Stimulated activated CD8-positive, alpha-beta memory T cell treated with anti-CD3 and anti-CD28 coated beads, Interleukin-15, amount 100 ng/mL, for 1 hour (primary cell): ENCODE measurements at regions not wholly inside any gene's neighbourhood (a gene's known extent, or its start where the extent isn't known, plus 50 kb on each side); places are given as distances from the start of the nearest gene placed in this dataset.
"Not testable (repeated sequence)": the region's sequence is repeated elsewhere in the genome, so short reads cannot be mapped to it uniquely, and the experiment has no call there.

Source experiments
- DNase-seq: peaks from one replicate; pipeline ENCODE4 v3.0.0-alpha.2; 2020; ENCODE audit warnings: low read depth

DNA sequence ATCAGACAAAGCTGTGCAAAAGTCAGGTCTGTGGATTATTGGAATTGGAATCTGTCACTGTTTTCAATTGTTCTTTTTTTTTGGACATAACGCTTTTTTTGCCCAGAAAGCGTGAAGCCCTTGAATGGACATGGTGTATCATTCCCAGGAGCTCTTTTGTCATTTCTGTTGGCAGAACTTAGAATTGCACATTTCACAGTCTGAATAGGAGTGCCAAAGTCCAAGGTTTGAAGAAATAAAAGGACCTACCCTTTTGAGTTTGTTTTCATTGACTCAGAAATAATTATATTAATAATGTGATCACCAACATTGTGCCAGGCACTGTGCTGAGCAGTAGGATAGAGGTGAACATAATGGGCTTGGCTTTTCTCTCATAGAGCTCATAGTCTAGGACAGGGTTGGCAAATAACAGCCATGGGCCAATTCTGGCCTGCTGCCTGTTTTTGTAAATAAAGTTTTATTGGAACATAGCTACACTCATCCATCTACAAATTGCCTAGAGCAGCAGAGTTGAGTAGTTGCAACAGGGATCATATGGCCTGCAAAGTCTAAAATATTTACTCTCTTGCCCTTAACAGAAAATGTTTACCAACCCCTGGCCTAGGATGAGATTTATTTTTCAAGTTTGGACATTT, 62.6 kb upstream of the ATXN1 start:
- no peak for DNase-seq

DNA sequence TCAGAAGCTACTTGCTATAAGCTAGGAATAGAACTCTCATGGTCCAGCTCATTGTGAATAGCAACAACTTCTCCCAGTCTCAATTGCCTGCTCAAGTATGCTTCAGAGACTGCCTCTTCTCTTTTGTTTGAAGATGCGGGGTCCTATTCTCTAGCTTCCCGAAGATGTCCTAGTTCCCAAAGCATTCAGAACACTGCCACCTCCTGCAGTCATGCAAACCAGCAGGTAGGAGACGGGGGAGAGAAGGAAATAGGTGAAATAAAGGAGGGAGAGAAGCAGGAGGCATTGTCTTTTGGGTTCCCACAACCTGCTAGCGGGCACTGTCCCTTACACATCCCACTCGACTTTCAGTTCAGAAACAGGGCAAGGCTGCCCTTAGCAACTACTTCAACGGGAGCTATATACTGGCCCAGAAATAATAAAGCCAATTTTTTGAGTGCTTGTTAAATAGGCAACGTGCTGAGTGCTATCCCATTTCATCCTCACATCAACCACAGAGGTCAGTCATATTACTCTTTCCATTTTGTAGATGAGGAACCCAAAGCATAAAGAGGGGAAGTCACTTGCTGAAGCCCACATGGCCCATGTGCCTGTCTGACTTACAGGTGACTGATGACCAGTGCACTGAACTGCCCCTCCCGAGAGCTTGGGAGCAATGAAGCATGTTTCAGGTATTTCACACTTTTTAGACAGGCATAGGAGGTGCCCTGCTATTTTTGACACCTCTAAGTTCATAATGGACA, 61.9 kb upstream of the ATXN1 start:
- DNase-seq, result no peak

DNA sequence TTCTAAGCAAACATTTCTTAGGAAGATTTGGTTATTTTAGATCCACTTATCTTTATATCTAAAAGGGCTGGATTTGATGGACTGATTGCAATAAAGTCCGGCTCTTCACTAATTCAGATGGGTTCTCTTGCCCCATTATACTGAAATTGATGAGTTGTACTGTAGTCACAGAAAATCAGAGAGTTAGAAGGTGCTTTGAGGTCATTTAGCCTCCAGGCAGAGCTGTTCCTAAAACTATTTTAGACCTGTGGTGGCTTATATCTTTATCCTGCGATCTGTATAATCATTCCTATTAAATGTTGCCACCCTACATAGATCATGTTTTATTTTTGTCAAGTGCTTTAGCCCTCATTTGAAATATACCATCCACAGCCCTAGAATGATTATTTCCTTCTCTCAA, 61.3 kb upstream of the ATXN1 start:
- DNase-seq, result no peak

DNA sequence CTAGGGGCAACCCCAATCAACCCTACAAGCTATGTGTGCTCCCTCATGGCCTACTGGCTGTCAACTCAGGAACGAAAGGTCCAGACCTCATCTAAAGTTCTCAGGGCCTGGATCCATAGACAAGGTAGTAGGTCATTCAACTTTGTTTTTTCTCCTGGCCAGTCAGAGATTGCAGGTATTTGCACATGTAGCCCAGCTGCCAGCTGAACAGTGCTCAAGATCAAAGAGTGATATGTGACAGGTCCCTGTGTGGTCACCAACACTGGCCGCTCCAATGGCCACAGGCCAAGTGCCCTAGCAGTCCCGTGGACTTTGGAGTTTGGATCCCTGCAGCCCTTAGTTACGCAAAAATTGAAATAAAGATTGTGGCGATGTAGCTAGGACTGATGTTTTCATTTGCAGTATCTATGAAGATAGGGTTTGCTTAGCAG, 60.6 kb upstream of the ATXN1 start:
- DNase-seq, result no peak

DNA sequence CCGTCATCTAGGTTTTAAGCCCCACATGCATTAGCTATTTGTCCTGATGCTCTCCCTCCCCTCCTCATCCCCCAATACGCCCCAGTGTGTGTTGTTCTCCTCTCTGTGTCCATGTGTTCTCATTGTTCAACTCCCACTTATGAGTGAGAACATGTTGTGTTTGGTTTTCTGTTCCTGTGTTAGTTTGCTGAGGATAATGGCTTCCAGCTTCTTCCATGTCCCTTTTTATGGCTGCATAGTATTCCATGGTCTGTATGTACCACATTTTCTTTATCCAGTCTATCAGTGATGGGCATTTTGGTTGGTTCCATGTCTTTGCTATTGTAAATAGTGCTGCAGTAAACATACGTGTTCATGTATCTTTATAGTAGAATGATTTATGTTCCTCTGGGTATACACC, 59.0 kb upstream of the ATXN1 start:
- not testable (repeated sequence) for DNase-seq

DNA sequence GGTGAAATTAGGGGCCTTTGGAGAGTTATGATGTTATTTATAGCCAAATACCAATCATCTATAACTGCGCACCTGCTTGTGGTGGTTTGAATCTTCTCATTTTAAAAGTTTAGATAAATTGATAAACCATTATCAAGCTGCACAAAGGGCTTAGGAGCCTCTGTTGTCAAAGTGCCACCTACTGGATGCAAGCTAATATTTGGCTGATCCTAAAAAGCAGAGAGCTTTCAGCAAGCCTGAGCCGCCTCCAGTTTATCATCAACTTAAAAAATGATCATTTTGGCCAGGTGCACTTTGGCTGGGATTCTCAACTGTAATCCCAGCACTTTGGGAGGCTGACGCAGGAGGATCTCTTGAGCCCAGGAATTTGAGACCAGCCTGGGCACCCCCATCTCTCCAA, 58.5 kb upstream of the ATXN1 start:
- no peak for DNase-seq

DNA sequence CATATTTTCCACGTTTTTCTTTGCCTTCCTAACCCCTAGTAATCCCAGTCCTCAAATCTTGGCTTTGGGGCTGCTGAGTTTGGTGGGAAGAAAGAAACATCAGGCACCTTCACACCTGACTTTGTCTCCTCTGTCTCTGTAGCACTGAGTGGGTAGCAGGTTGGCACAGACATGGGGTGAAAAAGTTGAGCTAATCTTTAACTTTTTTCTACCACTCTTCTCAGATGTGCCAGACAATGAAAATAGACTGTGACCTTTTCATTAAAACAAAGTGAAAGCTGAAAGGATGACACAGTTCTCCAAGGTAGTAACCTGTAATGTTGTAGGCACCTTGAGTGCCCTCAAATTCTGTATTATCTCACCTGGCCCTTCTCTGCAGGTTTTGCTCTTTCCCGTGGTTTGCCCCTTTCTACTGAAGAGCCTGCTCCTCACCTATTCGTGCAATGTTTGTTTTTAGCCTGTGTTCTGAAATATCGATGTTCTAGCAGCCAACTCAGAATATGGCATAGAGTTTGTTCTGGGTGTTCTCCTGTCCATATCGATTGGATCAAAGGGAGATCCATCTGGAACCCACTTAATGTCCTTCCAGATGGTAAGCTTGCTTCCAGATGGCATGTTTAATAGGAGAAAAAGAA, 57.8 kb upstream of the ATXN1 start:
- no peak for DNase-seq

DNA sequence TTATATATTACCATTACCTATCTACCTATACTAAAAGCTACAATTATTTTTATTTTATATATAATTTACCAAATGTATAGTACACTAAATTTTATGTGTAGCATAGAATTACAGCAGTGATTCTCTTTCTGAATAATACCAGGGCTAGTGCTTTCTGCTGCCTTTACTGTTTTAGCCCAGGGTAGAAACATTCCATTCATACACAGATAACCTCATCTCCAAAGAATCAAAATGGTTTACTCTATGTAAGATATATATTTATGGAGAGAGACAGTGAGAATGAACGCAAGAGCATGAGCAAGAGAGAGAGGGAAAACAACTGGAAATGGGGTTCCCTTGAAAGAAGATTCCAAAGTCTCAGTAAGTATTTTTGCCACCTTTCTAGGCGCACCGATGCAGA, 56.3 kb upstream of the ATXN1 start:
- DNase-seq, result no peak

DNA sequence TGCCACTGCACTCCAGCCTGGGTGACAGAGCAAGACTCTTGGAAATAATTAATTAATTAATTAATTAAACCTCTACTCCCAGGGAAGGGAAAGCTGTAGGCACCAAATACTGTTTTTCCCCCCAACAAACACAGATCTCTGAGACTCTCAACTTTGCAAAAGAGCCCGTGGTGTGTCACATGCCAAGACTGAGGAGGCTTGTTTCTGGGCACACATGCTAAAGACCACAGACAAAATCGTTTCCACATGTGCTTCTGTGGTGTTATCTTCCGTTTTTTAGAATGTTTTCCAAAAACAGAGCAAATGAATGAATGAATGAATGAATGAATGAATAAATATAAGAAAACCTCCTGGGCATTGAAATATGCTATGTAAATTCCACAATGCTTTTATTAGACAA, 55.6 kb upstream of the ATXN1 start:
- no peak for DNase-seq

DNA sequence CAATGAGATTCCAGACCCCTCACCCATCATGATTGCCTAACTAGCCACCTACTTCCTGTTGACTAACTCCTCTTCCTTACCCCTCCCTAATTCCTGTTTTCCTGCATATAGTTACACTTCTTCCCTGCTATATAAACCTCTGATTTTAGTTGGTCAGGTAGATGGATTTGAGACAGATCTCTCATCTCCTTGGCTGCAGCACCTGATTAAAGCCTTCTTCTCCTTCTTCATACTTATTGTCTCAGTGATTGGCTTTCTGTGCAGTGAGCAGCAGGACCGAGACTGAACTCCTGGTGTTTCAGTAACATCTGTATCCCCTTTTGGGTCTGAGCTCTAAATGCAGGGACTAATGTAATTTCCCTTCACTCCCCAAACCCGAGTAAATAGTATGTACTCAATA, 51.7 kb upstream of the ATXN1 start:
- DNase-seq, result no peak

DNA sequence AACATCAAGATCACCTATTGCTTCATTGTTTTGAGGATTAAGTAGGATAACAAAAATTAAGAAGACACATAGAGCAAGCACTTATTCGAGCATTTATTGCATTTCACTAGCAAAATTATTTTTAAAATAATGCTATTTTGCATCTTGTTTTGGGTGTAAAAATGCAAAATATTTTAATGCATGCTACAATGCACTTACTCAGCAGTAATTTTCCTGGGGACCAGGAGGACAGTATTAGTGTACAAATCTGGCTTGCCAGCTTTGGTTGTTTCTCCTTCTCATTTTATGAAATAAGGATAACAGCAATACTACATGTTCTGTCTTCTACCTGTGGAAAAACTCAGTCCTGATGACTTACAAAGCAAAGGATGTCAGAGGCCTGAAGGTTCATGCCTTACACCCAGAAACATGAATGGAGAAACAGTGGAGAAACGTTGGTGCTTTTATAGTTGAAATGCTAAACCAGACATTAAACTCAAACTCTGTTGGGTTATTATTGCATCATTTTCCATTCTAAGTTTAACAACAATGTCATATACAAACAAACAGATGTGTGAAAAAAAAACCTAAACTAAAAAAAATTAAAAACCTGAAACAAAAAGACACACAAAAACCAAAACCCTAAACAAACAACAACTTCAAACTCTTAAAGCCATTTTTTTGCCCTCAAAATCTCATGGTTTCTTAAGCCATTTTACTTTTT, 50.2 kb upstream of the ATXN1 start:
- no peak for DNase-seq
